ENCODE measurements at regions not wholly inside any gene's neighbourhood (a gene's known extent, or its start where the extent isn't known, plus 50 kb on each side); places are given as distances from the start of the nearest gene placed in this dataset.

DNA sequence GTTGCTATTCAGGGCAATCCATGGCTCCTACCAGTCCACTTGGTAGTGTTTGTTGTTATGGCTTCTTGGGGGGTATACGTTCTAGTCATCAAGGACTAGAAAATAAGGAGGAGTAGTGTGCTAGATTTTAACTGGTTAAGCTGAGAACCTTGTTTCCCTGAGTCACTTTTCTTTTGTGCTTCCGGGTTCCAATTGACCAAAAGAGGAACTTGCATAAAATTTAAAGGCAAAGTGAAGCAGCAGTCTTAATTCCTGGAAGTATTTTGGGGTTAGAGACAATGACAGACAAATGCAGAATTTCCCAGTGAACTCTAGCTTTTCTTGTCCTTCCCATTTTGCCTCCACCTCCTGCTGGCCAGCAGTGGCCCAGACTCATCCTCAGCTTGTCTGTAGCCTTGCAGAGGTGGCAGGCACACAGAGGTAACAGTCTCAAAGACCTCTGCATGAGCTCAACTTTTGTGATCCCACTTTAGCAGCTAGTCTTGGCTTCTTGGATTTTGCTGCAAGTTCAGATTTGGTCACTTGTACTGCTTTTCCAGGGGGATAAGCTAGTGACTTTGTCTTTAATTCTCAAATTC is 1105.8 kb upstream of the NXPH2 start:
- H3K36me3 ChIP-seq = no peaks in the 10 kb centered on the region
- intact Hi-C loops (cut with DNase I) = no loop called here

DNA sequence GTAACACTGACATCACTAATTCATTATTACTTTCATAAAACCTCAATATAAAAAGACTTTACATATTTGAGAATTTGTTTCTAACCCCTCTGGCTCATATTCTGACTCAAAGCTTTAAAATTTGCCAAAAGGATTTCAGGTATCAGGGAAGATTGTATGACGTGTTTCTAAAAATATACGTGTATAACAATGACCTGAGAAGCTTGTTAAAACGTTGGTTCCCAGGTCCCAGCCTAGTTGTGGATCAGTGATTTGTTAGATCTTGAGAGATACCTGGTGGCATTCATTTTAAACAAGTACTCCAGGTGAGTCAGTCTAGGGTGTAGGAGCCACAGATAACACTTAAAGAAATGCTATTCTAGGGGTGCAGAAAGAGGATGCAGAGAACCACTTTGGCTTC is 1096.8 kb upstream of the NXPH2 start:
- intact Hi-C loops (cut with DNase I) = no loop called here
- no peaks in the 10 kb centered on the region for H3K4me1 ChIP-seq (ENCODE audit: insufficient read depth)
- H3K36me3 ChIP-seq = no peaks in the 10 kb centered on the region
- no peaks in the 10 kb centered on the region for H3K9me3 ChIP-seq
- 63 to 75% (median 70%) methylated on average over 3 of the region's 3 CpGs for WGBS, 3 donors
- H3K27ac ChIP-seq = no peak overlapping the region
- H3K4me3 ChIP-seq = no peak overlapping the region
- TF ChIP-seq POLR2A (IDR thresholded peaks at IDR 0.05) (no peak), CTCF (IDR thresholded peaks at IDR 0.05) (no peak), EP300 (IDR thresholded peaks at IDR 0.05) (no peak)
- no peaks in the 10 kb centered on the region for H3K27me3 ChIP-seq
- DNase-seq = no peak

More for the DNA sequence above, 1105.8 kb upstream of the NXPH2 start:
- TF ChIP-seq CTCF (IDR thresholded peaks at IDR 0.05) (no peak), POLR2A (IDR thresholded peaks at IDR 0.05) (no peak), EP300 (IDR thresholded peaks at IDR 0.05) (no peak)
- H3K27me3 ChIP-seq = no peaks in the 10 kb centered on the region
- no peak overlapping the region for H3K27ac ChIP-seq
- no peak overlapping the region for H3K4me3 ChIP-seq
- no peaks in the 10 kb centered on the region for H3K4me1 ChIP-seq (ENCODE audit: insufficient read depth)
- H3K9me3 ChIP-seq = no peaks in the 10 kb centered on the region
- DNase-seq = no peak
- 67 to 78% (median 77%) methylated on average over 2 of the region's 2 CpGs for WGBS, 3 donors

- no peaks in the 10 kb centered on the region for H3K9me3 ChIP-seq
- no peaks in the 10 kb centered on the region for H3K27me3 ChIP-seq
- 92 to 96% (median 94%) methylated on average over 2 of the region's 2 CpGs for WGBS, 3 donors
- DNase-seq = no peak
- no peak overlapping the region for H3K4me3 ChIP-seq
- H3K27ac ChIP-seq = no peak overlapping the region
- no peaks in the 10 kb centered on the region for H3K4me1 ChIP-seq (ENCODE audit: insufficient read depth)
- TF ChIP-seq CTCF (IDR thresholded peaks at IDR 0.05) = no peak
- intact Hi-C loops (cut with DNase I) = no loop called here
- no peaks in the 10 kb centered on the region for H3K36me3 ChIP-seq
Measured at GRCh38 chr2:139876321-139876720, 1096.1 kb upstream of the NXPH2 start.

DNA sequence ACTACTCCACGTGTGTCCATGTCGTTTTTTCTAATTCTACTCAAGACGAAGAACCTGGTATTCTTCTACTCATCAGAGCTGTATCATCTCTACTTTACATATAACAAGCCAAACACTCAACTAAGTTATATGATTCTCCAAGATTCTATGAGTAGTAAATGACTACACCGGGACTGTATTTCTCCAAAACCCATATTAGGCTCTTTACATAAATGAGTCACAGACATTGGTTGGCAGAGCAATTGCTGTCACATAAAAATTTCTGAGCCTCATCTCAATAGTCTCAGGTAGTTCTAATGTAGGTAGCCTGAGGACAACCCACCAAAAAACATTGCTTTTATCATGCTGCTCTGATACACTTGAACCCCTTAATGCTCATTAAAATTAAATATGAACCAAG is 1092.3 kb upstream of the NXPH2 start:
- H3K9me3 ChIP-seq = no peaks in the 10 kb centered on the region
- 93 to 94% (median 93%) methylated on average over 4 of the region's 4 CpGs for WGBS, 3 donors
- TF ChIP-seq CTCF (IDR thresholded peaks at IDR 0.05) = no peak
- TF ChIP-seq EP300 (IDR thresholded peaks at IDR 0.05) = no peak
- no peak for TF ChIP-seq POLR2A (IDR thresholded peaks at IDR 0.05)

More for the DNA sequence above, 1092.3 kb upstream of the NXPH2 start:
- Histone ChIP-seq H3K36me3 (no peaks in the 10 kb centered on the region), H3K27me3 (no peaks in the 10 kb centered on the region), H3K27ac (no peak overlapping the region), H3K4me1 (ENCODE audit: insufficient read depth) (no peaks in the 10 kb centered on the region), H3K4me3 (no peak overlapping the region)
- intact Hi-C loops (cut with DNase I) = no loop called here
- no peak for DNase-seq
